Mesodermal cell (in vitro differentiated cells): ENCODE measurements at regions not wholly inside any gene's neighbourhood (a gene's known extent, or its start where the extent isn't known, plus 50 kb on each side); places are given as distances from the start of the nearest gene placed in this dataset.

Source experiments
- H3K27ac ChIP-seq: 2 replicates; pipeline ENCODE4 v1.7.0; 2013; ENCODE audit warnings: mild to moderate bottlenecking, low read depth, low read length, moderate library complexity; ENCODE audit not compliant: severe bottlenecking
- H3K36me3 ChIP-seq: 2 replicates; pipeline ENCODE4 v1.7.1; 2013; ENCODE audit warnings: mild to moderate bottlenecking, low read length, moderate library complexity; ENCODE audit not compliant: control insufficient read depth, insufficient read depth
- H3K4me1 ChIP-seq: one replicate; pipeline ENCODE4 v1.7.1; 2013; ENCODE audit warnings: mild to moderate bottlenecking, low read length; ENCODE audit not compliant: insufficient read depth, control insufficient read depth, poor library complexity, severe bottlenecking
- H3K4me3 ChIP-seq: 2 replicates; pipeline ENCODE4 v1.7.0; 2013; ENCODE audit warnings: low read length, control low read depth, mild to moderate bottlenecking; ENCODE audit not compliant: insufficient read depth, poor library complexity, severe bottlenecking; ENCODE audit errors: extremely low read depth
- H3K9me3 ChIP-seq: 2 replicates; pipeline ENCODE4 v1.7.1; 2013; ENCODE audit warnings: mild to moderate bottlenecking, low read length, moderate library complexity; ENCODE audit not compliant: control insufficient read depth
- WGBS, 2 experiments: methylation state at CpG; one replicate each; pipeline ENCODE4 v1.1.5; 2013; ENCODE audit warnings: missing lambda C conversion rate in 2 of 2; ENCODE audit not compliant: insufficient coverage in 2 of 2; 5-methylcytosine and 5-hydroxymethylcytosine counted together

DNA sequence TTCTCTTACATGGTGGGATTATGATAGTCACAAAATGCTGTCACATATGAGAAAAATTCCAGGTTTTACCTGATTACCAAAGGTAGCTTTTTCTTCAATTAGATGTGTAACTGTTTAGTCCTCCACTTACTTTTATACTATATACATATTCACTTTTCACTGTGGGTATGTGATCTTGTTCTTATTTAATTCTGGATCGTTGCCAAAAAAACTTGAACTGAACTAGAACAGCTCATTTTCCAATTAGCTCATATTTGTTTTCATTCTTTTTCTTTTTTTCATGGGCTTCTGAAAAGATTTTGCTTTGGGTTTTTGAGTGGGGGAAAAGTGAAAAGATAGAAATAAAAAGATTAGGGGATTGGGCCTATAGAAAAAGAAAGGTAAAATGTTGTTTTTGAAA lies 291.9 kb downstream of the NDFIP2 start:
- Histone ChIP-seq H3K9me3 (peaks cover 5% of the 10 kb centered on the region), H3K4me3 (no peak overlapping the region), H3K36me3 (no peaks in the 10 kb centered on the region), H3K27ac (no peak overlapping the region), H3K4me1 (peaks cover 22% of the 10 kb centered on the region)
- no CpG with 5 or more reads among the region's 1 CpG for WGBS, 2 experiments

DNA sequence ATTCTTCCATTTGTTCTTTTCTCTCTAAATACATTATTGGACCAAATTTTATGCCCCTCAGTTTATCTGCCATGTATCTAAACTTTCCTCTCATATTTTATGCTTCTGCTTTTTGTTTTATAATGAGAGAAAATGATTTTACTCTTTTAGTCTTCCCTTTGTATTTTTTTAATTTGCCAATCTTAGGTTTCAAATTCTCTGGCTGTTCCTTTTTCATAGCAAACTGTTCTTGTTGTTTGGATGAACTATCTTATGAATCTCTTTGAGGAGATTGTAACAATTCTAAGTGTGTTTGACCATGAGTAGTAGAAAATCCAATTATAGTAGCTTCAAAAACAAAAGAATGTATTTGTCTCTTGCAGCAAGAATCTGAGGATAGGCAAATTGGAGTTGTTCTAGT lies 290.5 kb downstream of the NDFIP2 start:
- H3K36me3 ChIP-seq = no peaks in the 10 kb centered on the region
- H3K4me1 ChIP-seq = peaks cover 20% of the 10 kb centered on the region
- H3K27ac ChIP-seq = no peak overlapping the region
- H3K4me3 ChIP-seq = no peak overlapping the region
- peaks cover 5% of the 10 kb centered on the region for H3K9me3 ChIP-seq

DNA sequence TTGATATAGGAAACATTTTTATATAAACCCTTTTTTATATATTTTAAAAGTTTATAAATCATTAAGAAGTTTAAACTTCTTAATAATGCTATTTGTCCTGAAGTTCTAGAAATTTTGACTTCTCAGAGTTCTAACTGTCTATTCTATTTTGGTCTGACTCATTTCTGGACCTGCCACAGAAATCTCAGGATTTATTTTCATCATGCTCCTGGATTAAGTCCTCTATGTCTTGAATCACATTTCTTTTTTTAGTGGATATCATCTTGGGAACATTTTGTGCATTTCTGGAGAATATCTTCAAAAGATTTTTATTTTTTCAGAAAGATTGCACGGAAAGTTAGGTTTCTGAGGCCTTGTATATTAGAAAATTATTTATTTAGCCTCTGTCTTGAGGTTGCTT lies 289.1 kb downstream of the NDFIP2 start:
- no CpG with 5 or more reads among the region's 1 CpG for WGBS, 2 experiments
- Histone ChIP-seq H3K9me3 (peaks cover 5% of the 10 kb centered on the region), H3K4me3 (no peak overlapping the region), H3K27ac (no peak overlapping the region), H3K36me3 (no peaks in the 10 kb centered on the region), H3K4me1 (peaks cover 12% of the 10 kb centered on the region)

DNA sequence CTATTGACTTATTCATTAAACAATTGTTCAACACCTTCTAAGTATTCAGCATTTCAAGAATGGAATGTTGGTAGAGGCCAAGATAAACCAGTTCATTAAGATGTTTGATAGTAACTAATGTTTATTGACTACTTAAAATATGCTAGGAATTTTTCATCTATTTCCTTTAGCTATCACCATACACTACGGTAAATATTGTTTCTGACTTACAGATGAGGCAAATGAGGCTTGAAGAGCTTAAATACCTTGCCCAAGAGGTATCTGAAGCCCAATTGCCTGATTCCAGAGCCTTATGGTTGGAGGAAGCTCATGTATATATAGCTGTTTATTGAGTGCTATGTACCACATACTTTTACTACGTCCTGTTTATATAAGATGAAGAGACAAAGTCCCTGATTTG lies 286.2 kb downstream of the NDFIP2 start:
- Histone ChIP-seq H3K4me3 (no peak overlapping the region), H3K36me3 (no peaks in the 10 kb centered on the region), H3K9me3 (peaks cover 5% of the 10 kb centered on the region), H3K4me1 (peaks cover 8% of the 10 kb centered on the region), H3K27ac (no peak overlapping the region)
- no CpG with 5 or more reads among the region's 2 CpGs for WGBS, 2 experiments

DNA sequence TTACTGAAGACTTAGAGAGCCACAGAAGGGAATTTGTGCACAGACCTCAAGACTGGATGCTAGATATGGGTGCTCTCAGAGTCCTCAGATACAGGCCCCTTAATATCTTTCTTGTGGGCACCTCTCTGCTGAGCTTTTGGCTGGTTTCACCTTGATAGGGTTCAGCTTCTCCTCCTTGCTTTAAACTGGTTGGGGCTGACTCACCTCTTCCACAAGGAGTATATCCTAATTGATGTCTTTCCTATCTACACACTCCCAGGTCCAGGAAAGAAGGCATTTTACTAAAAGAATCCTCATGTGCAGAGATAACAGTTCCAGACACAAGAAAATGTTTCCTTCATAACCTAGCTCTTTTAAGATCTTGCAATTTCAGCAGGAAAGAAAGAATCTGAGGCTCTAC lies 284.4 kb downstream of the NDFIP2 start:
- Histone ChIP-seq H3K4me1 (peaks cover 8% of the 10 kb centered on the region), H3K36me3 (no peaks in the 10 kb centered on the region), H3K9me3 (no peaks in the 10 kb centered on the region), H3K4me3 (no peak overlapping the region), H3K27ac (peak overlapping the region; percentile 16)

DNA sequence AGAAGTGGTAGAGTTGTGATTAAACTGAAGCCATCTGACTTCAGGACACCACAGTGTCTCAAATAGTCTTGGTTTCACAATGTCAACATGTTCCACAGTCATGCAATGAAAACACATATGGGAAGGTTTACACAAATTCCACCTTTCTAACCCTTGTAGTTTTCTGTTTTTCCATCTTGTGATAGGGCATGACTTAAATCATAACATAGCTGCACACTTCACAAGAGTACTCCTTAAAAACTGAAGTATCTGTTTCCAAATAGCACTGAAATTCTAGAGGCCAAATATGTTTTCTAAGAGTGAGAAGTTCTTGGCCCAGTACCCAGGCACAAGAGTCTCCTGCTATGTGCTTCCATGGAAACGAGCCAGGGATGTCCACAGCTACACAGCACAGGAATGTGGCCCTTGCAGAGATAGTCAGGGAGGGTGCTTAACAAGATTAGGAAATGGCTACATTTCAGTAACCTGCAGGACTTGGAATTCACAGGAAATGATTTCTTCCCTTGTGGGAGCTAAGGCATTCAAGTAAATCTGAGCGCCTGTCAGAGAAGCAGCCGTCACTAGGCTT lies 269.1 kb downstream of the NDFIP2 start:
- peak overlapping the region; percentile 92 for H3K27ac ChIP-seq
- H3K36me3 ChIP-seq = no peaks in the 10 kb centered on the region
- H3K4me1 ChIP-seq = peaks cover 19% of the 10 kb centered on the region
- no peaks in the 10 kb centered on the region for H3K9me3 ChIP-seq
- no peak overlapping the region for H3K4me3 ChIP-seq
- WGBS, 2 experiments = 49 to 57% methylated on average over 1 to 3 of the region's 3 CpGs

DNA sequence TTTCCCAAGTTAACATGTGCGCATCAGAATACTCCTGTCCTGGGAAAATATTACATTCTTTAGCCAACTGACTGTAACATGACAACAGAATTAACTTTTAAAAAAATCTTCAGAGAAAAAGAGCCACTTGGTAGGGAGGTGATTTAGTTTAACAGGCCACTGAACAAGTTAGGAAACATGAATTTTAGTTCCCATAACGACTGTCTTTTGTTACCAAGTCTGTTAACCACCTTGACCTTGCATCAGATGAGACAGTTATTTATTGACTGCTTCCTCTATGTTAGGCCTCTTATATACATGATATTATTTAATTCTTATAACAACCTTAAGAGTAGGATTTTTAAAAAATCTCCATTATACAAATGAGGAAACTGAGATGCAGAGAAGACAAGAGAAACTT lies 268.6 kb downstream of the NDFIP2 start:
- no peaks in the 10 kb centered on the region for H3K9me3 ChIP-seq
- 100% methylated on average over 1 of the region's 2 CpGs; no CpG with 5 or more reads in 1 of the 2 experiments for WGBS, 2 experiments
- peak overlapping the region; percentile 92 for H3K27ac ChIP-seq
- H3K4me3 ChIP-seq = no peak overlapping the region
- H3K4me1 ChIP-seq = peaks cover 19% of the 10 kb centered on the region
- H3K36me3 ChIP-seq = no peaks in the 10 kb centered on the region

DNA sequence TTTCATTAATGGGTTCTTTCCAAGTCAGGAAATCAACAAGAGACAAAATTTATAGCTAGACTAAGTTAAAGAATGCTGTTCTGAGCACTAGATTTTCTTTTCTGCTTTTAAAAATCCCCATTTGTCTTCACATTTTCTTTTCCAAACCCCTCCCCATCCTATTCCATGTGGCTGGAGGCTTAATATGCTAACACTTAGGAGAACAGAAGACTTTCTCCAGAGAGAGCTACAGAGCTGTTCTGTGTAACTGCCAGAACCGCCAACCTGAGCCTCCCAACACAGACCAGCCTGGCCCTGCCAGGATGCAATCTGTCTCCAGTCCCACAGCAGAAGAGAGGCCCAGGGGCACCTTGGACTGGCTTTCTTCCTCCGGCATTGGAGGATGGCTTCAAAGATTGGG lies 264.1 kb downstream of the NDFIP2 start:
- Histone ChIP-seq H3K4me3 (no peak overlapping the region), H3K9me3 (no peaks in the 10 kb centered on the region), H3K4me1 (peaks cover 11% of the 10 kb centered on the region), H3K27ac (no peak overlapping the region), H3K36me3 (no peaks in the 10 kb centered on the region)
- WGBS, 2 experiments = 77 to 90% methylated on average over 1 to 2 of the region's 2 CpGs

DNA sequence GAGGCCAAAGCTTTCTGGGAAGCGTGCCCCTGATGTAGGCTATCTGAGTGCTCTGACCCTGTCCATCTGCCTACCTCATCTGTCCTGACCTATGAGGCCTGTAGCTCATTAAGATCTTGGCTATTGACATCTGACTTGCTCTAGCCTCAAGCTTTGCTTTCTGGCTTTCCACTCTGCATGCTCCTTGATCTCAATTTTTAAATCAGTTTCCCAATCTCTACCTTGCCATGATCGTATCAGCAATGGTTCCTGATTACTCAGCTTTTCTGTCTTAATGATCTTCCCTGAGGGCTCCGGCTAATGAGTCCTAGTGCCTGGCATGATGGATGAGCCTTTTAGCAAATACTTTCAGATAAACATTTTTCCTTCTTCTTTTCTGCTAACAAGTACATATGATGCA lies 262.0 kb downstream of the NDFIP2 start:
- H3K9me3 ChIP-seq = no peaks in the 10 kb centered on the region
- H3K4me1 ChIP-seq = peaks cover 8% of the 10 kb centered on the region
- H3K27ac ChIP-seq = no peak overlapping the region
- H3K36me3 ChIP-seq = no peaks in the 10 kb centered on the region
- 88 to 94% methylated on average over 3 of the region's 3 CpGs for WGBS, 2 experiments
- H3K4me3 ChIP-seq = no peak overlapping the region

DNA sequence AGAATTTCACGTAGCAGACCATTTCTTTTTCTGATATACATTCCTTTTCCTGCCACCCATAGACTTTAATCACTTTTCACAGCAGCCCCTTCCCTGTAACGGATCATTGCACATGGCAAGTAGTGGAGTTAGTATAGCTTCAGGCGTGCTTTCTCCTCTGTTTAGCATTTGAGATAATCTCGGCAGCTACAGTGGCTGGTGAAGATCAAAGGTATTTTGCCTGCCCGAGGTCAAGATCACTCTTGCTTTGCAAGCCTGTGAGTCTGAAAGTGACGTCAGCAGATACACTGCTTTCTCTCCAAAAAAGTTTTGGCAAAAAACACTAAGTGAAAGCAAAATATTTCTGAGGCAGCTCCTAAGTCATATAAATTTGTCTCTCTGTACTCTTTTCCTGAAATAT lies 260.0 kb downstream of the NDFIP2 start:
- WGBS, 2 experiments = 65 to 69% methylated on average over 4 of the region's 6 CpGs
- Histone ChIP-seq H3K27ac (peak overlapping the region; percentile 36), H3K9me3 (no peaks in the 10 kb centered on the region), H3K36me3 (no peaks in the 10 kb centered on the region), H3K4me1 (peaks cover 8% of the 10 kb centered on the region), H3K4me3 (no peak overlapping the region)

DNA sequence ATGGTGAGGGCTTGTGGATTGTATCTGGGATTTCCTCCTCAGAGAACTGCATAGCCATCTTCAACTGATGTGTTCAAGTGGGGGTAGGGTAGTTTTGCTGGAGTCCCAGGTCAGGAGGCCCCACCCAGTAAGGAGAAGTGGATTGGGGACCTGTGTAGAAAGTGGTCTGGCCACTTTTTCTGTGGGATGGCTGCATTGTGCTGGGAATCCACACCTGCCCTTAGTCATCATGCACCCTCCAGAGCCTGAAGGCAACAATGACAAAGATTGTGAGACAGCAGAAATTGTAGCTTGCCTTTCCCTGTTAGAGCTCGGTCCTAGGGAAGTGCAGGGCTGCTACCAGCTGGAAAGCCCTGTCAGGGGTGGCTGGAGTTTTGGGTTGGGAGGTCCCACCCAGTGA lies 255.4 kb downstream of the NDFIP2 start:
- Histone ChIP-seq H3K4me1 (peaks cover 8% of the 10 kb centered on the region), H3K36me3 (no peaks in the 10 kb centered on the region), H3K4me3 (no peak overlapping the region), H3K27ac (no peak overlapping the region), H3K9me3 (no peaks in the 10 kb centered on the region)
- WGBS, 2 experiments = 100% methylated on average over 1 of the region's 1 CpG; no CpG with 5 or more reads in 1 of the 2 experiments

DNA sequence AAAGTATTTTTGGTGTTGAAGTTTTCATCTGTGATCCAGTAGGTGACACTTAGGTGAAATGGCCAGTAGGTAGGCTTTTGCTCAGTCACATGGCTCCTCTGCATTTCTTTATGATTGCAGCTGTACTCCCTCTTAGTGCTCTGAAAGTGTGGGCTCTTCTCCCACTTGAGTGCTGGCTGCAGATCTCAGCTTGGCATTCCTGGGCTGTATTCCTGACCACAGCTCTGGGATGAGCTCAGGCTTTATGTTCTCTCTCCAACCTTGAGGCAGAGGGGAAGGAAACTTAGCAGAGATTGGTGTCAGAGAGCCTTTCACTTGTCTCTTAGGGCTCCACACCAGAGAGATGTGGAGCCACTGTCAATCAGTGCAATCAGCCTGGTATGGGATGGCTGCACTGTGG lies 254.3 kb downstream of the NDFIP2 start:
- Histone ChIP-seq H3K27ac (no peak overlapping the region), H3K9me3 (no peaks in the 10 kb centered on the region), H3K4me1 (no peaks in the 10 kb centered on the region), H3K36me3 (no peaks in the 10 kb centered on the region), H3K4me3 (no peak overlapping the region)
